Activated T-cell treated with anti-CD3 and anti-CD28 coated beads for 24 hours (primary cell): ENCODE measurements at regions not wholly inside any gene's neighbourhood (a gene's known extent, or its start where the extent isn't known, plus 50 kb on each side); places are given as distances from the start of the nearest gene placed in this dataset.
"Not testable (repeated sequence)": the region's sequence is repeated elsewhere in the genome, so short reads cannot be mapped to it uniquely, and the experiment has no call there.

Experiments
- DNase-seq: peaks from one replicate; pipeline ENCODE4 v3.0.0-alpha.2; 2020; ENCODE audit warnings: low read depth

GRCh38 chr2:226123300-226123699 lies 676.3 kb downstream of the IRS1 start:
- no peak for DNase-seq

GRCh38 chr2:226122041-226122440 lies 677.6 kb downstream of the IRS1 start:
- no peak for DNase-seq

- DNase-seq = no peak
These were observed 678.4 kb downstream of the IRS1 start for GRCh38 chr2:226121046-226121738.

GRCh38 chr2:226118471-226119429 lies 680.9 kb downstream of the IRS1 start:
- DNase-seq = no peak

GRCh38 chr2:226117510-226118065 lies 682.0 kb downstream of the IRS1 start:
- DNase-seq = no peak

GRCh38 chr2:226116346-226116745 lies 683.3 kb downstream of the IRS1 start:
- DNase-seq = no peak

GRCh38 chr2:226115832-226116200 lies 683.8 kb downstream of the IRS1 start:
- no peak for DNase-seq

- no peak for DNase-seq
These were observed 684.4 kb downstream of the IRS1 start for GRCh38 chr2:226115102-226115831.

GRCh38 chr2:226114436-226114835 lies 685.2 kb downstream of the IRS1 start:
- DNase-seq = no peak

- no peak for DNase-seq
These were observed 699.6 kb downstream of the NYAP2 start for GRCh38 chr2:226098861-226099745.

- no peak for DNase-seq
These were observed 695.5 kb downstream of the NYAP2 start for GRCh38 chr2:226095058-226095457.

GRCh38 chr2:226093364-226093763 lies 693.9 kb downstream of the NYAP2 start:
- no peak for DNase-seq

- DNase-seq = no peak
These were observed 688.8 kb downstream of the NYAP2 start for GRCh38 chr2:226088366-226088674.

- no peak for DNase-seq
These were observed 688.2 kb downstream of the NYAP2 start for GRCh38 chr2:226087505-226088365.

GRCh38 chr2:226087051-226087450 lies 687.5 kb downstream of the NYAP2 start:
- DNase-seq = no peak

- DNase-seq = no peak
These were observed 686.7 kb downstream of the NYAP2 start for GRCh38 chr2:226086190-226086589.

GRCh38 chr2:226085425-226085824 lies 685.9 kb downstream of the NYAP2 start:
- DNase-seq = not testable (repeated sequence)

GRCh38 chr2:226080334-226080733 lies 680.8 kb downstream of the NYAP2 start:
- no peak for DNase-seq

- DNase-seq = no peak
These were observed 680.2 kb downstream of the NYAP2 start for GRCh38 chr2:226079671-226080181.

GRCh38 chr2:226079196-226079595 lies 679.7 kb downstream of the NYAP2 start:
- DNase-seq = no peak
